ENCODE measurements at regions not wholly inside any gene's neighbourhood (a gene's known extent, or its start where the extent isn't known, plus 50 kb on each side); places are given as distances from the start of the nearest gene placed in this dataset.

GRCh38 chr22:48553694-48554308 lies 1273.9 kb downstream of the BRD1 start:
- DNase-seq (ENCODE audit: extremely low read depth, low read depth) = no peak
- TF ChIP-seq CTCF (IDR thresholded peaks at IDR 0.05; ENCODE audit: low read depth, low read length, missing control alignments) = no peak
- H3K4me3 ChIP-seq (replicated peaks; ENCODE audit: low read depth, low read length) = no peak overlapping the region

DNA sequence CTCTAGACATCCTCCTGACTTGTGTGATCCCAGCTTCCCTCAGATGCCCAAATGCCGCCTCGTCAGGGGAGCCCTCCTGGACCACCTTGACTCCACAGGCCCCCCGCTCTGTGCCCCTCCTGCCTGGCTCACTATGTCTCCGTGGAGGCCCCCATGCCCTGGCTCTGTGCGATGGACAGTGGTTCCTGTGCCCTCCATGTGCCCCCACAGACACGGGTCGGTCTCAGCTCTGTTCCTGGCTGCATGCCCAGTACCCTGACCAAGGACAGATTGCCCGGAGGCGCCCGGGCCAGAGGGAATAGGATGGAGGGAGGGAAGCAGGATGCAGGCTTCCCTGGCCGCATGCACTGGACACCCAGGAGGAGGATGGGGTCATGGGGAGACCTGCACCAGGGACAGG lies 1274.6 kb downstream of the BRD1 start:
- DNase-seq (ENCODE audit: extremely low read depth, low read depth) = no peak
- no peak for TF ChIP-seq CTCF (IDR thresholded peaks at IDR 0.05; ENCODE audit: low read depth, low read length, missing control alignments)

DNA sequence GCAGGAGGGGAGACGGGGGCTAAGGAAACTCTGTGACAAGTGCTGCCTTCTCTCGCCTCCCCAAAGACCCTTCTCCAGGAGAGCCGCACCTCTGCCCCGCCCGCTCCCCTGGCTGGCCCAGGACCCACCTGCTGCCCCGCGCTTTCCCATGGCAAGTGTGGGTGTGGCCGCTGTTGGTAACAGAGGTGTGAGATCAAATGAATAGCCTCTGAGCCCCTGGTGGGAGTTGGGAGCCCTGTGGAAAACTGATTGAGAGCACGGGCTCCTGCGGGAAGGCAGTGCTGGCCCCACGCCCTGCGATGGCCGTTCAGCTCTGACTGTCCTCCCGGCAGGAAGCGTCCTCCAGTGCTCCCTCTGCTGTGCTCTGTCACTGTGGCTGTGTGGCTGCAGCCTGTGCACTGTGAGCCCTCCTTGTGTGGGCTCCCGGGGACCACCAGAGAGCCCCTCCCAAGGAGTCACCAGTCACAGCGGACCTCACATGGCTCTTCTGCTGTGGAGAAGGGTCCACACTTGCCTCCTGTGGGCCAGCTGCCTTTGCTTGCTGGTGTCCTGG lies 1275.9 kb downstream of the BRD1 start:
- H3K4me3 ChIP-seq (replicated peaks; ENCODE audit: low read depth, low read length) = no peak overlapping the region
- TF ChIP-seq CTCF (IDR thresholded peaks at IDR 0.05; ENCODE audit: low read depth, low read length, missing control alignments) = no peak
- no peak for DNase-seq (ENCODE audit: extremely low read depth, low read depth)

More for the DNA sequence above, 1274.6 kb downstream of the BRD1 start:
- H3K4me3 ChIP-seq (replicated peaks; ENCODE audit: low read depth, low read length) = no peak overlapping the region

DNA sequence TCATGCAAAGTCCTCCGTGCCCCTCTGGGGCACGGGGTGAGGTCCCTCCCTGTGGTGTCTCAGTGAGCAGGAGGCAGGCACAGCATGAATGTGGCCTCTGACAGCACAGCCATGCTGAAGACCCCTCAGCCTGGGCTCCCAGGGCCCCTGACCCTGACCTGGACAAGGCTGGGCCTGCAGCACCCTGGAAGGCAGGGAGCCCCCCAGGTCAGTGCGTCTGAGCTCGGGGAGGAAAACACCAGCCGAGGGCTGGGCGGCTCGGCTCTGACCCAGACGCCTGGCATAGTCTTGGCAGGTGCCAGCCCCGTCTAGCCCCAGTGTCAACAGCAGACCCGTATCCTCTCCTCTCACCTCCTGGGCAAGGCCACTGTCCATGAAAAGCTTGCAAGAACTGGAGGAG lies 1276.6 kb downstream of the BRD1 start:
- no peak for DNase-seq (ENCODE audit: extremely low read depth, low read depth)
- no peak overlapping the region for H3K4me3 ChIP-seq (replicated peaks; ENCODE audit: low read depth, low read length)
- no peak for TF ChIP-seq CTCF (IDR thresholded peaks at IDR 0.05; ENCODE audit: low read depth, low read length, missing control alignments)

DNA sequence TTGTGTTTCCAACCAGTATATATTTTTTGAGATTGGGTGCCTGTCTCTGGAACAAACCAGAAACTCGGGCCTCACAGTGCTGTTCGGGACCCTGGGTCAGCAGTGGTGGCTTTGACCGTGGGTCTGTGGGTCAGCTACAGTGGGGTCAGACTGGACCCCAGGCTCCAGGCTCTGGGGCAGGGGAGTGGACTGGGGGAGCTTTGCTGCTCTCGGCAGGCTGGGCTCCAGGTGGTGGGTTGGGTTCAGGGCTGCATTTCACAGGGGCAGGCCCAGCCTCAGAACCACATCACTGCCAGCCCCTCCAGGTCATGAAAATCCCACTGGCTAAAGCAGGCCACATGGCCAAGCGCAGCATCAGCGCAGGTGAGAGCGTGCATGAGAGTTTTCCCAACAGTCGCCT lies 1279.3 kb downstream of the BRD1 start:
- H3K4me3 ChIP-seq (replicated peaks; ENCODE audit: low read depth, low read length) = no peak overlapping the region
- TF ChIP-seq CTCF (IDR thresholded peaks at IDR 0.05; ENCODE audit: low read depth, low read length, missing control alignments) = no peak
- DNase-seq (ENCODE audit: extremely low read depth, low read depth) = no peak

DNA sequence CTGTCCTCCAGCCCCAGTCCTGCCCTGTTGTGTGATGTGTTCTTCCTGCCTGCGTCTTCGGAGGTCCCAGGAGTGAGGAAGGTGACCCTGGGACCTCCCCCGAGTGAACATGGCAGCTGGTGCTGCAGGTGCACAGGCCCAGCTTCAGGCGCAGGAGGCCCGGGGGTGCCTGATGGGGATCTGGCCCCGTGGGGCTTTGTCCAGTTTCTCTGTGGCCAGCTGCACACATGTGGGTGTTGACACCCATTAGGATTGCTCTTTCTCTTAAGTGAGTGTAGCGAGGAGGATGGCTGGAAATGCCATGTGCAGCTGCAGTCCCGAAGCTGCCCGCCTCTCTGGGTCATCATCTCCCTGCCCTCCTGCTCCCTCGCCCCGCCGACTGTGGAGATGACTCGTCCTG lies 1279.7 kb downstream of the BRD1 start:
- DNase-seq (ENCODE audit: extremely low read depth, low read depth) = no peak
- TF ChIP-seq CTCF (IDR thresholded peaks at IDR 0.05; ENCODE audit: low read depth, low read length, missing control alignments) = no peak
- H3K4me3 ChIP-seq (replicated peaks; ENCODE audit: low read depth, low read length) = no peak overlapping the region
